ENCODE measurements at regions not wholly inside any gene's neighbourhood (a gene's known extent, or its start where the extent isn't known, plus 50 kb on each side); places are given as distances from the start of the nearest gene placed in this dataset.

- H3K4me1 ChIP-seq (ENCODE audit: insufficient read depth, low read length) = no peaks in the 10 kb centered on the region
- Mint-ChIP-seq H3K4me1 (ENCODE audit: low read depth) (no peaks in the 10 kb centered on the region), H3K36me3 (ENCODE audit: low read depth) (no peaks in the 10 kb centered on the region), H3K27me3 (peaks cover 8% of the 10 kb centered on the region), H3K27ac (no peak overlapping the region), H3K9me3 (no peaks in the 10 kb centered on the region), H3K4me3 (no peak overlapping the region)
- intact Hi-C loops (cut with DNase I, micrococcal nuclease) = no loop called here
- TF ChIP-seq CTCF (IDR thresholded peaks at IDR 0.05) = no peak
- CTCF ChIA-PET = no interaction called here
- POLR2A ChIA-PET = no interaction called here
- no peak overlapping the region for H3K27ac ChIP-seq (ENCODE audit: low read depth in 1 of 2, low read length in 2 of 2)
- H3K4me3 ChIP-seq (ENCODE audit: low read length) = no peak overlapping the region
- H3K9me3 ChIP-seq (ENCODE audit: control insufficient read depth in 1 of 2, insufficient read depth in 1 of 2, low read length in 2 of 2) = no peaks in the 10 kb centered on the region
- H3K27me3 ChIP-seq (ENCODE audit: control insufficient read depth in 1 of 2, insufficient read depth in 2 of 2, low read length in 2 of 2) = no peaks in the 10 kb centered on the region
- no peak for ATAC-seq (ENCODE audit: poor library complexity)
- no peak for DNase-seq
- no peaks in the 10 kb centered on the region for H3K36me3 ChIP-seq (ENCODE audit: insufficient read depth, low read length)
Measured at GRCh38 chr2:221262651-221263050, 309.5 kb downstream of the EPHA4 start.

DNA sequence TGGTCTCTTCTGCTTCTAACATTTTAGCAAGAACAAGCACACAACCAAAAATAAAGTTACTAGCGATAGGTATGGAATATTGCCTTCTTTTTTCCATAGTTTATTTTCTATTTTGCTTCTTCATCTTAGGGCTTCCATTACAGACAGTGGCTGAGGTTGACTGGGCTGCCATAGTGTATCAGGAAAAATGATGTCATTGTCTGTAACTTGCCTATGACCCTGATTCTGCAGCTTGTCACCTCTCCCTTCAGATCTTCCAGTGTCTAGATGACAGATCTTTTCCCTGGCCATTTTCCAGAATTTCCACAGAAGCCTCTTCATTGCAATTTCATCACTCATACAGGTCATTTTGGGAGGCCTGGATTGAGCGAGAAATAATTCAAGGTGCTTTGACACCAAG, 308.5 kb downstream of the EPHA4 start:
- Histone ChIP-seq H3K36me3 (ENCODE audit: insufficient read depth, low read length) (no peaks in the 10 kb centered on the region), H3K9me3 (ENCODE audit: control insufficient read depth in 1 of 2, insufficient read depth in 1 of 2, low read length in 2 of 2) (no peaks in the 10 kb centered on the region), H3K4me1 (ENCODE audit: insufficient read depth, low read length) (no peaks in the 10 kb centered on the region), H3K4me3 (ENCODE audit: low read length) (no peak overlapping the region), H3K27me3 (ENCODE audit: control insufficient read depth in 1 of 2, insufficient read depth in 2 of 2, low read length in 2 of 2) (no peaks in the 10 kb centered on the region), H3K27ac (ENCODE audit: low read depth in 1 of 2, low read length in 2 of 2) (no peak overlapping the region)
- H3K27ac Mint-ChIP-seq = no peak overlapping the region
- POLR2A ChIA-PET = no interaction called here
- no peak overlapping the region for H3K4me3 Mint-ChIP-seq
- no peaks in the 10 kb centered on the region for H3K9me3 Mint-ChIP-seq
- H3K36me3 Mint-ChIP-seq (ENCODE audit: low read depth) = no peaks in the 10 kb centered on the region
- CTCF ChIA-PET = no interaction called here
- TF ChIP-seq CTCF (IDR thresholded peaks at IDR 0.05) = no peak
- DNase-seq = no peak
- ATAC-seq (ENCODE audit: poor library complexity) = no peak
- H3K4me1 Mint-ChIP-seq (ENCODE audit: low read depth) = no peaks in the 10 kb centered on the region
- intact Hi-C loops (cut with DNase I, micrococcal nuclease) = no loop called here
- H3K27me3 Mint-ChIP-seq = peaks cover 8% of the 10 kb centered on the region

DNA sequence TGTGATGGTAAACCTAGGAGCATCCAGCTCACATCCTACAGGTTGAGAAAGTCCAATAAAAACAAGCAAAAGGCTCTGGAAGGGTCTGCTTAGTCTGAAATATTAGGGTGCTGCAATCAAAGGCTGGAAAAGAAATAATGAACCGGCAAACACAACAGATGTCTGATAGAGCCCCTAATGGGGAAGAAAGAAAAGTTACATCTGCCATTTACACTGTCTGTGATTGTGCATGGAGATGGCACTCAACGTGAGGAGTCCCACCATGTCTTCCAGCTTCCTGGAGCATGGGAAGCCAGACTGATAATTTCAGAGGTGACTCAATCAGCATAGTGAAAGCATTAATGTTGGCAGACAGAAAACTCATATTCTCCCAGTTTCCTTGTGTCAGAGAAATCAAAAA, 307.8 kb downstream of the EPHA4 start:
- ChIA-PET CTCF (no interaction called here), POLR2A (no interaction called here)
- Histone ChIP-seq H3K4me1 (ENCODE audit: insufficient read depth, low read length) (no peaks in the 10 kb centered on the region), H3K27me3 (ENCODE audit: control insufficient read depth in 1 of 2, insufficient read depth in 2 of 2, low read length in 2 of 2) (peaks cover 0 to 7% of the 10 kb centered on the region in 2 experiments), H3K27ac (ENCODE audit: low read depth in 1 of 2, low read length in 2 of 2) (no peak overlapping the region), H3K36me3 (ENCODE audit: insufficient read depth, low read length) (no peaks in the 10 kb centered on the region), H3K4me3 (ENCODE audit: low read length) (no peak overlapping the region), H3K9me3 (ENCODE audit: control insufficient read depth in 1 of 2, insufficient read depth in 1 of 2, low read length in 2 of 2) (no peaks in the 10 kb centered on the region)
- H3K4me3 Mint-ChIP-seq = no peak overlapping the region
- no peak for DNase-seq
- no peak overlapping the region for H3K27ac Mint-ChIP-seq
- no peak for ATAC-seq (ENCODE audit: poor library complexity)
- H3K36me3 Mint-ChIP-seq (ENCODE audit: low read depth) = no peaks in the 10 kb centered on the region
- peaks cover 8% of the 10 kb centered on the region for H3K27me3 Mint-ChIP-seq
- H3K9me3 Mint-ChIP-seq = no peaks in the 10 kb centered on the region
- TF ChIP-seq CTCF (IDR thresholded peaks at IDR 0.05) = no peak
- no peaks in the 10 kb centered on the region for H3K4me1 Mint-ChIP-seq (ENCODE audit: low read depth)
- intact Hi-C loops (cut with DNase I, micrococcal nuclease) = no loop called here
